HG02970 (cell line): ENCODE measurements at regions not wholly inside any gene's neighbourhood (a gene's known extent, or its start where the extent isn't known, plus 50 kb on each side); places are given as distances from the start of the nearest gene placed in this dataset.
"Not testable (repeated sequence)": the region's sequence is repeated elsewhere in the genome, so short reads cannot be mapped to it uniquely, and the experiment has no call there.

Source experiments
- ATAC-seq: cut with Tn5 transposase; IDR thresholded peaks from one replicate; pipeline ENCODE4 v1.9.1; 2021; ENCODE audit warnings: mild to moderate bottlenecking, moderate library complexity, moderate number of reproducible peaks; ENCODE audit not compliant: unreplicated experiment, low FRiP score

GRCh38 chr9:32884482-32884881, 101.1 kb downstream of the TMEM215 start:
- no peak for ATAC-seq

GRCh38 chr9:32886021-32886420, 102.7 kb downstream of the TMEM215 start:
- no peak for ATAC-seq

GRCh38 chr9:32894485-32894884, 106.9 kb downstream of the APTX start:
- not testable (repeated sequence) for ATAC-seq

GRCh38 chr9:32899181-32899580, 102.2 kb downstream of the APTX start:
- ATAC-seq = no peak

GRCh38 chr9:32899761-32900160, 101.7 kb downstream of the APTX start:
- no peak for ATAC-seq

GRCh38 chr9:32906213-32906612, 95.2 kb downstream of the APTX start:
- ATAC-seq = no peak

- ATAC-seq = no peak
Measured at GRCh38 chr9:32915802-32916201, 85.6 kb downstream of the APTX start.

- ATAC-seq = no peak
Measured at GRCh38 chr9:32918628-32919027, 82.8 kb downstream of the APTX start.
